K562 (cell line): ENCODE measurements at regions not wholly inside any gene's neighbourhood (a gene's known extent, or its start where the extent isn't known, plus 50 kb on each side); places are given as distances from the start of the nearest gene placed in this dataset.

Experiments used
- ATAC-seq: fragments of 200-7000 bp; cut with Tn5 transposase; 3 replicates; pipeline ENCODE4 v1.9.1; 2020; ENCODE audit warnings: moderate library complexity
- BruUV-seq: library from RNA; stranded (reverse); fragments of 400-500 nt; replicated peaks from 2 replicates; lab custom pipeline; 2021; lab: Mats Ljungman, UMichigan
- CTCF ChIA-PET: fragments of 300-600 bp; formaldehyde crosslinking; extraction: SDS; loops from one replicate; lab custom pipeline; 2021; ENCODE audit warnings: low intra/inter-chr PET ratio; lab: Yijun Ruan, JAX
- POLR2A ChIA-PET: fragments of 300-600, 350-650 bp; sonication (Branson Sonifier 250); formaldehyde crosslinking; extraction: SDS; loops from one replicate; lab custom pipeline; 2021; ENCODE audit warnings: antibody characterized with exemption, inconsistent platforms; lab: Yijun Ruan, JAX
- DNase-seq, 4 experiments: peaks; one replicate each; pipeline versions ENCODE4 v3.0.0 to v3.0.0-alpha.2; 2011 to 2018; ENCODE audit warnings: low spot score in 3 of 4, mixed read lengths in 3 of 4; ENCODE audit errors: extremely low read depth in 1 of 4
- FAIRE-seq: peaks from 2 replicates; lab custom pipeline; 2011; peaks lifted over from hg19 to GRCh38; lab: Jason Lieb, UNC
- H2AFZ ChIP-seq: 2 replicates; pipeline ENCODE4 v1.6.0; 2011; ENCODE audit warnings: low read depth, low read length, control low read depth, inconsistent platforms
- H3K27ac ChIP-seq: fragments of 200-600 bp; 3 replicates; pipeline ENCODE4 v1.8.0; 2011; ENCODE audit warnings: low read depth, mild to moderate bottlenecking, control low read depth, inconsistent platforms, low read length, moderate library complexity, mixed read lengths; ENCODE audit errors: extremely low read depth
- H3K27me3 ChIP-seq, 2 experiments: fragments of 300-600 bp in 1 of 2; 2 replicates in 1 of 2; 3 replicates in 1 of 2; pipeline versions ENCODE4 v1.6.0 to v1.8.0; 2011; ENCODE audit warnings: inconsistent platforms in 2 of 2, low read length in 2 of 2, mild to moderate bottlenecking in 1 of 2, mixed read lengths in 1 of 2, moderate library complexity in 1 of 2; ENCODE audit not compliant: control insufficient read depth in 2 of 2, insufficient read depth in 2 of 2
- H3K36me3 ChIP-seq: fragments of 300-600 bp; 3 replicates; pipeline ENCODE4 v1.8.0; 2011; ENCODE audit warnings: mild to moderate bottlenecking, low read length, inconsistent platforms; ENCODE audit not compliant: control insufficient read depth, insufficient read depth
- H3K4me1 ChIP-seq, 2 experiments: fragments of 200-600 bp in 1 of 2; replicated peaks in 1 of 2; 2 replicates in 1 of 2; 3 replicates in 1 of 2; pipeline versions ENCODE4 v1.5.1 to v1.8.0; 2011; ENCODE audit warnings: inconsistent platforms in 2 of 2, low read length in 2 of 2, mild to moderate bottlenecking in 1 of 2, mixed read lengths in 1 of 2, moderate library complexity in 1 of 2; ENCODE audit not compliant: control insufficient read depth in 2 of 2, insufficient read depth in 2 of 2
- H3K4me2 ChIP-seq: 2 replicates; pipeline ENCODE4 v1.6.1; 2011; ENCODE audit warnings: low read length, control low read depth, inconsistent platforms, mixed read lengths; ENCODE audit not compliant: insufficient read depth
- H3K4me3 ChIP-seq: fragments of 200-600 bp; sonication (generic), shearing (Covaris generic); 2 replicates; pipeline ENCODE4 v1.5.1; 2016; ENCODE audit warnings: control low read depth, inconsistent platforms
- H3K79me2 ChIP-seq: fragments of 200-600 bp; 3 replicates; pipeline ENCODE4 v1.8.0; 2011; ENCODE audit warnings: low read length, inconsistent platforms; ENCODE audit not compliant: control insufficient read depth, insufficient read depth
- H3K9ac ChIP-seq, 2 experiments: 2 replicates each; pipeline versions ENCODE4 v1.6.0 to v1.6.1; 2011; ENCODE audit warnings: low read depth in 2 of 2, low read length in 2 of 2, control low read depth in 1 of 2, inconsistent platforms in 1 of 2, mild to moderate bottlenecking in 1 of 2, mixed read lengths in 1 of 2; ENCODE audit not compliant: insufficient read depth in 1 of 2
- H3K9me1 ChIP-seq: one replicate; pipeline ENCODE4 v1.6.0; 2011; ENCODE audit warnings: inconsistent platforms, mild to moderate bottlenecking, low read length, moderate library complexity; ENCODE audit not compliant: control insufficient read depth, insufficient read depth
- H3K9me3 ChIP-seq: replicated peaks from 2 replicates; pipeline ENCODE4 v1.5.1; 2011; ENCODE audit warnings: low read depth, low read length, inconsistent platforms; ENCODE audit not compliant: control insufficient read depth, insufficient read depth
- H4K20me1 ChIP-seq: replicated peaks from 2 replicates; pipeline ENCODE4 v1.6.1; 2011; ENCODE audit warnings: low read length, inconsistent platforms, mixed read lengths; ENCODE audit not compliant: control insufficient read depth, insufficient read depth
- DACH1 ChIP-seq: fragments of 450-650 bp; IDR thresholded peaks from 2 replicates; pipeline ENCODE4 v1.6.1; 2018; ENCODE audit not compliant: partially characterized antibody
- DDX20 ChIP-seq: fragments of 450-650 bp; IDR thresholded peaks from 2 replicates; pipeline ENCODE4 v1.6.1; 2016; ENCODE audit warnings: missing genetic modification characterization, low read depth, mild to moderate bottlenecking, missing compliant biosample characterization, moderate library complexity
- ESRRA ChIP-seq: fragments of 450-650 bp; IDR thresholded peaks from 2 replicates; pipeline ENCODE4 v1.6.1; 2014; ENCODE audit warnings: low read depth, mild to moderate bottlenecking, moderate library complexity, borderline replicate concordance
- JUNB ChIP-seq: fragments of 450-650 bp; formaldehyde crosslinking; conservative IDR thresholded peaks from 2 replicates; pipeline ENCODE4 v1.4.0; 2020; ENCODE audit warnings: mild to moderate bottlenecking
- KAT7 ChIP-seq: sonication (generic); formaldehyde crosslinking; IDR thresholded peaks from 2 replicates; pipeline ENCODE4 v1.8.0; 2022; ENCODE audit warnings: missing genetic modification reagents, mild to moderate bottlenecking, borderline replicate concordance
- MXI1 ChIP-seq: IDR thresholded peaks from 2 replicates; pipeline ENCODE4 v1.6.1; 2011; ENCODE audit warnings: low read depth, mild to moderate bottlenecking, improper control_type of control experiment, low read length
- PYGO2 ChIP-seq: fragments of 450-650 bp; IDR thresholded peaks from 2 replicates; pipeline ENCODE4 v1.6.1; 2016; ENCODE audit warnings: mild to moderate bottlenecking, missing genetic modification characterization, moderate library complexity, missing compliant biosample characterization
- RFX5 ChIP-seq: IDR thresholded peaks from 2 replicates; pipeline ENCODE4 v1.6.1; 2011; ENCODE audit warnings: low read depth, mild to moderate bottlenecking, improper control_type of control experiment, low read length
- U2AF1 ChIP-seq: fragments of 200-400 bp; formaldehyde crosslinking; optimal IDR thresholded peaks from 2 replicates; pipeline ENCODE3; 2017; ENCODE audit warnings: mild to moderate bottlenecking, low read depth, low read length, moderate library complexity
- ZNF644 ChIP-seq: fragments of 200-800 bp; sonication (Bioruptor generic); IDR thresholded peaks from 2 replicates; pipeline ENCODE4 v1.6.1; 2016; ENCODE audit warnings: low read depth, missing genetic modification characterization, missing compliant biosample characterization
- ZNF696 ChIP-seq: fragments of 250-450 bp; sonication (Bioruptor Pico); conservative IDR thresholded peaks from 2 replicates; pipeline ENCODE4 v1.4.0; 2020; ENCODE audit warnings: mild to moderate bottlenecking, moderate library complexity
- WGBS: fragments of 100-300 bp; shearing (Covaris generic); methylation state at CpG from one replicate; pipeline ENCODE4 v1.1.6; 2016; ENCODE audit warnings: low coverage, mixed read lengths; ENCODE audit not compliant: insufficient coverage; ENCODE audit errors: missing lambda C conversion rate; 5-methylcytosine and 5-hydroxymethylcytosine counted together
- in situ Hi-C: fragments of 300-500 bp; cut with MboI; formaldehyde crosslinking; loops from 4 replicates; pipeline ENCODE4 v1.15.0; 2018; ENCODE audit warnings: inconsistent platforms, mixed read lengths
- intact Hi-C: fragments of 100-400 bp; cut with micrococcal nuclease; formaldehyde crosslinking; loops from 2 replicates; pipeline ENCODE4 v1.14.2; 2022
- TF ChIP-seq, protein P1 (sequence below): sonication (generic); formaldehyde crosslinking; IDR thresholded peaks from 2 replicates; pipeline ENCODE4 v1.8.0; 2023; ENCODE audit warnings: mild to moderate bottlenecking, missing genetic modification reagents
- TF ChIP-seq, protein P2 (sequence below): sonication (generic); formaldehyde crosslinking; IDR thresholded peaks from 2 replicates; pipeline ENCODE4 v1.9.0; 2022; ENCODE audit warnings: mild to moderate bottlenecking, missing genetic modification reagents
- TF ChIP-seq, protein P3 (sequence below): fragments of 450-650 bp; conservative IDR thresholded peaks from 2 replicates; pipeline ENCODE4 v1.6.1; 2016; ENCODE audit warnings: missing genetic modification characterization, low read depth, mild to moderate bottlenecking, control low read depth, missing compliant biosample characterization
- TF ChIP-seq, protein P4 (sequence below): fragments of 450-650 bp; IDR thresholded peaks from 2 replicates; pipeline ENCODE4 v1.6.1; 2016; ENCODE audit warnings: mild to moderate bottlenecking

DNA sequence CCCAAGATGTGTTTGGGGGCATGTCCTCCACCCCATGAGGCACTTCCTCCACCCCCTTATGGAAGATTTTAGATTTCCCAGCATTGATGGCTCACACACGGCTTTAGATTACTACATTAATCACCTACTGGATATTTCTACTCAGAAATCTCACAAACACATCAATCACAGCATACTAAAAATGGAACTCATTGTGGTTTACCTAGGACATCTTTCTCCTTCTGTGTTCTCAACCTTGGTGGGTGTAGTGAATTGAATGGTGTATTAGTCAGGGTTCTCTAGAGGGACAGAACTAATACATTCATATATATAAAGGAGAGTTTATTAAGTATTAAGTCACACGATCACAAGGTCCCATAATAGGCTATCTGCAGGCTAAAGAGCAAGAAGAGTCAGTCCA is 82.1 kb upstream of the CYRIA start:
- POLR2A ChIA-PET = no interaction called here
- FAIRE-seq = no peak
- TF ChIP-seq PYGO2 (no peak), MXI1 (no peak), DDX20 (tag) (no peak), KAT7 (CRISPR knock-in tag) (no peak), JUNB (CRISPR knock-in tag) (no peak), ZNF696 (CRISPR knock-in tag) (no peak), U2AF1 (no peak), DACH1 (no peak), RFX5 (no peak), ZNF644 (tag) (no peak), ESRRA (no peak)
- TF ChIP-seq, protein P1, sequence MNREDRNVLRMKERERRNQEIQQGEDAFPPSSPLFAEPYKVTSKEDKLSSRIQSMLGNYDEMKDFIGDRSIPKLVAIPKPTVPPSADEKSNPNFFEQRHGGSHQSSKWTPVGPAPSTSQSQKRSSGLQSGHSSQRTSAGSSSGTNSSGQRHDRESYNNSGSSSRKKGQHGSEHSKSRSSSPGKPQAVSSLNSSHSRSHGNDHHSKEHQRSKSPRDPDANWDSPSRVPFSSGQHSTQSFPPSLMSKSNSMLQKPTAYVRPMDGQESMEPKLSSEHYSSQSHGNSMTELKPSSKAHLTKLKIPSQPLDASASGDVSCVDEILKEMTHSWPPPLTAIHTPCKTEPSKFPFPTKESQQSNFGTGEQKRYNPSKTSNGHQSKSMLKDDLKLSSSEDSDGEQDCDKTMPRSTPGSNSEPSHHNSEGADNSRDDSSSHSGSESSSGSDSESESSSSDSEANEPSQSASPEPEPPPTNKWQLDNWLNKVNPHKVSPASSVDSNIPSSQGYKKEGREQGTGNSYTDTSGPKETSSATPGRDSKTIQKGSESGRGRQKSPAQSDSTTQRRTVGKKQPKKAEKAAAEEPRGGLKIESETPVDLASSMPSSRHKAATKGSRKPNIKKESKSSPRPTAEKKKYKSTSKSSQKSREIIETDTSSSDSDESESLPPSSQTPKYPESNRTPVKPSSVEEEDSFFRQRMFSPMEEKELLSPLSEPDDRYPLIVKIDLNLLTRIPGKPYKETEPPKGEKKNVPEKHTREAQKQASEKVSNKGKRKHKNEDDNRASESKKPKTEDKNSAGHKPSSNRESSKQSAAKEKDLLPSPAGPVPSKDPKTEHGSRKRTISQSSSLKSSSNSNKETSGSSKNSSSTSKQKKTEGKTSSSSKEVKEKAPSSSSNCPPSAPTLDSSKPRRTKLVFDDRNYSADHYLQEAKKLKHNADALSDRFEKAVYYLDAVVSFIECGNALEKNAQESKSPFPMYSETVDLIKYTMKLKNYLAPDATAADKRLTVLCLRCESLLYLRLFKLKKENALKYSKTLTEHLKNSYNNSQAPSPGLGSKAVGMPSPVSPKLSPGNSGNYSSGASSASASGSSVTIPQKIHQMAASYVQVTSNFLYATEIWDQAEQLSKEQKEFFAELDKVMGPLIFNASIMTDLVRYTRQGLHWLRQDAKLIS (CRISPR knock-in tag) = no peak
- TF ChIP-seq, protein P2, sequence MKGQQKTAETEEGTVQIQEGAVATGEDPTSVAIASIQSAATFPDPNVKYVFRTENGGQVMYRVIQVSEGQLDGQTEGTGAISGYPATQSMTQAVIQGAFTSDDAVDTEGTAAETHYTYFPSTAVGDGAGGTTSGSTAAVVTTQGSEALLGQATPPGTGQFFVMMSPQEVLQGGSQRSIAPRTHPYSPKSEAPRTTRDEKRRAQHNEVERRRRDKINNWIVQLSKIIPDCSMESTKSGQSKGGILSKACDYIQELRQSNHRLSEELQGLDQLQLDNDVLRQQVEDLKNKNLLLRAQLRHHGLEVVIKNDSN (CRISPR knock-in tag) = no peak
- TF ChIP-seq, protein P3, sequence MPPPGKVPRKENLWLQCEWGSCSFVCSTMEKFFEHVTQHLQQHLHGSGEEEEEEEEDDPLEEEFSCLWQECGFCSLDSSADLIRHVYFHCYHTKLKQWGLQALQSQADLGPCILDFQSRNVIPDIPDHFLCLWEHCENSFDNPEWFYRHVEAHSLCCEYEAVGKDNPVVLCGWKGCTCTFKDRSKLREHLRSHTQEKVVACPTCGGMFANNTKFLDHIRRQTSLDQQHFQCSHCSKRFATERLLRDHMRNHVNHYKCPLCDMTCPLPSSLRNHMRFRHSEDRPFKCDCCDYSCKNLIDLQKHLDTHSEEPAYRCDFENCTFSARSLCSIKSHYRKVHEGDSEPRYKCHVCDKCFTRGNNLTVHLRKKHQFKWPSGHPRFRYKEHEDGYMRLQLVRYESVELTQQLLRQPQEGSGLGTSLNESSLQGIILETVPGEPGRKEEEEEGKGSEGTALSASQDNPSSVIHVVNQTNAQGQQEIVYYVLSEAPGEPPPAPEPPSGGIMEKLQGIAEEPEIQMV (tag) = no peak
- TF ChIP-seq, protein P4, sequence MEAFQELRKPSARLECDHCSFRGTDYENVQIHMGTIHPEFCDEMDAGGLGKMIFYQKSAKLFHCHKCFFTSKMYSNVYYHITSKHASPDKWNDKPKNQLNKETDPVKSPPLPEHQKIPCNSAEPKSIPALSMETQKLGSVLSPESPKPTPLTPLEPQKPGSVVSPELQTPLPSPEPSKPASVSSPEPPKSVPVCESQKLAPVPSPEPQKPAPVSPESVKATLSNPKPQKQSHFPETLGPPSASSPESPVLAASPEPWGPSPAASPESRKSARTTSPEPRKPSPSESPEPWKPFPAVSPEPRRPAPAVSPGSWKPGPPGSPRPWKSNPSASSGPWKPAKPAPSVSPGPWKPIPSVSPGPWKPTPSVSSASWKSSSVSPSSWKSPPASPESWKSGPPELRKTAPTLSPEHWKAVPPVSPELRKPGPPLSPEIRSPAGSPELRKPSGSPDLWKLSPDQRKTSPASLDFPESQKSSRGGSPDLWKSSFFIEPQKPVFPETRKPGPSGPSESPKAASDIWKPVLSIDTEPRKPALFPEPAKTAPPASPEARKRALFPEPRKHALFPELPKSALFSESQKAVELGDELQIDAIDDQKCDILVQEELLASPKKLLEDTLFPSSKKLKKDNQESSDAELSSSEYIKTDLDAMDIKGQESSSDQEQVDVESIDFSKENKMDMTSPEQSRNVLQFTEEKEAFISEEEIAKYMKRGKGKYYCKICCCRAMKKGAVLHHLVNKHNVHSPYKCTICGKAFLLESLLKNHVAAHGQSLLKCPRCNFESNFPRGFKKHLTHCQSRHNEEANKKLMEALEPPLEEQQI = no peak

More for the DNA sequence above, 82.1 kb upstream of the CYRIA start:
- no peak for DNase-seq
- Histone ChIP-seq H3K79me2 (no peaks in the 10 kb centered on the region), H3K9me3 (no peaks in the 10 kb centered on the region), H3K9me1 (no peaks in the 10 kb centered on the region), H2AFZ (no peak overlapping the region), H3K27me3 (no peaks in the 10 kb centered on the region; a peak in 1 of 5 replicates), H3K9ac (no peak overlapping the region), H3K27ac (no peak overlapping the region), H3K4me3 (no peak overlapping the region), H4K20me1 (no peaks in the 10 kb centered on the region), H3K4me1 (peaks cover 13 to 31% of the 10 kb centered on the region in 2 experiments), H3K36me3 (no peaks in the 10 kb centered on the region), H3K4me2 (no peak overlapping the region)
- no peak for ATAC-seq
- 10% methylated on average over 2 of the region's 2 CpGs for WGBS
- intact Hi-C loops (no loop called here), in situ Hi-C loops (no loop called here)
- no TSS peak for BruUV-seq
- CTCF ChIA-PET = interaction anchor here (0.7 kb wide), 1 partner anchor 25 kb away, joined by 15 read pairs; no protein-coding TSS in a partner anchor
